Thyroid gland (tissue), 4 donors: ENCODE measurements at regions not wholly inside any gene's neighbourhood (a gene's known extent, or its start where the extent isn't known, plus 50 kb on each side); places are given as distances from the start of the nearest gene placed in this dataset.

ENCODE experiments used
- POLR2A ChIP-seq, 2 donors: fragments of 450-650 bp; IDR thresholded peaks; one replicate each; pipeline ENCODE4 v1.6.1; 2017; ENCODE audit warnings: antibody characterized with exemption in 2 of 2, mild to moderate bottlenecking in 2 of 2, moderate library complexity in 1 of 2
- TF ChIP-seq, protein P1 (sequence below), 6 experiments: fragments of 200-600 bp in 3 of 6; fragments of 450-650 bp in 3 of 6; sonication (generic) in 3 of 6; IDR thresholded peaks; one replicate each; pipeline ENCODE4 v1.5.1; 2016 to 2019; ENCODE audit warnings: antibody characterized with exemption in 6 of 6, mild to moderate bottlenecking in 2 of 6, inconsistent platforms in 1 of 6, moderate library complexity in 1 of 6

DNA sequence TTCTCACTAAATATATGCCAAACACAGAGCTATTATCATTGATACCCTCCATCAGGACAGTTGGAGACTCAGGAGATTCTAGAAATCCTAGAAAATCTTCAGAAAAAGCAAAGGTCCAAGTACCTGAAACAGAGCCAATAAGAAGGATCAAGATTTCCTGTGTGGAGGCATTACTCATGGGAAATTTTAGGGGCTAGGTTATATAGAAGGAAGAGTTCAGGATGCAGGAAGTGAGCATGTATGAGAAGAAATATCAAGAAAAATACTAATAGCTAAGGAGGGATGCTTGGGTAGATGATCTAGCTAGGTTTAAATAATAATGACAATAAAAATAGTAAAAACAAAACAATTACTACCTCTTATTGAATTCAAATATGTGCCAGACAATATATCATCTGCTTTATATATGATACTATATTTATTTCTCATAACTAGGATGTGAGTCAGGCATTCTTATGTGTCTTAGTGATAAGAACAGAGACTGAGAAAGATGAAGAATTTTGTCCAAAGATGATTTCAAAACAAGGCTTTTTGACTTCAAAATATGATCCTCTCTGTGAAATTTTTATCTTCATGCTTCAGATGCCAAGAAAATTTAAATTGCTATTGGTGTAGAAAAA, 66.4 kb upstream of the HHIP start:
- TF ChIP-seq, protein P1, sequence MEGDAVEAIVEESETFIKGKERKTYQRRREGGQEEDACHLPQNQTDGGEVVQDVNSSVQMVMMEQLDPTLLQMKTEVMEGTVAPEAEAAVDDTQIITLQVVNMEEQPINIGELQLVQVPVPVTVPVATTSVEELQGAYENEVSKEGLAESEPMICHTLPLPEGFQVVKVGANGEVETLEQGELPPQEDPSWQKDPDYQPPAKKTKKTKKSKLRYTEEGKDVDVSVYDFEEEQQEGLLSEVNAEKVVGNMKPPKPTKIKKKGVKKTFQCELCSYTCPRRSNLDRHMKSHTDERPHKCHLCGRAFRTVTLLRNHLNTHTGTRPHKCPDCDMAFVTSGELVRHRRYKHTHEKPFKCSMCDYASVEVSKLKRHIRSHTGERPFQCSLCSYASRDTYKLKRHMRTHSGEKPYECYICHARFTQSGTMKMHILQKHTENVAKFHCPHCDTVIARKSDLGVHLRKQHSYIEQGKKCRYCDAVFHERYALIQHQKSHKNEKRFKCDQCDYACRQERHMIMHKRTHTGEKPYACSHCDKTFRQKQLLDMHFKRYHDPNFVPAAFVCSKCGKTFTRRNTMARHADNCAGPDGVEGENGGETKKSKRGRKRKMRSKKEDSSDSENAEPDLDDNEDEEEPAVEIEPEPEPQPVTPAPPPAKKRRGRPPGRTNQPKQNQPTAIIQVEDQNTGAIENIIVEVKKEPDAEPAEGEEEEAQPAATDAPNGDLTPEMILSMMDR (IDR thresholded peaks at IDR 0.05): no peak
- no peak for TF ChIP-seq POLR2A (IDR thresholded peaks at IDR 0.05)
